NCI-H524 (cell line): ENCODE measurements at regions not wholly inside any gene's neighbourhood (a gene's known extent, or its start where the extent isn't known, plus 50 kb on each side); places are given as distances from the start of the nearest gene placed in this dataset.
"Not testable (repeated sequence)": the region's sequence is repeated elsewhere in the genome, so short reads cannot be mapped to it uniquely, and the experiment has no call there.

ENCODE experiments used
- DNase-seq, 2 experiments: peaks; one replicate each; lab custom pipeline; 2025; lab: John Stamatoyannopoulos, UW

- peak in 1 of 2 experiments; percentile 2 for DNase-seq
Observed at GRCh38 chr4:66275411-66276038, 605.2 kb upstream of the EPHA5 start.

GRCh38 chr4:66273110-66273509 is 602.8 kb upstream of the EPHA5 start:
- DNase-seq, result peak in 1 of 2 experiments; percentile 37

DNA sequence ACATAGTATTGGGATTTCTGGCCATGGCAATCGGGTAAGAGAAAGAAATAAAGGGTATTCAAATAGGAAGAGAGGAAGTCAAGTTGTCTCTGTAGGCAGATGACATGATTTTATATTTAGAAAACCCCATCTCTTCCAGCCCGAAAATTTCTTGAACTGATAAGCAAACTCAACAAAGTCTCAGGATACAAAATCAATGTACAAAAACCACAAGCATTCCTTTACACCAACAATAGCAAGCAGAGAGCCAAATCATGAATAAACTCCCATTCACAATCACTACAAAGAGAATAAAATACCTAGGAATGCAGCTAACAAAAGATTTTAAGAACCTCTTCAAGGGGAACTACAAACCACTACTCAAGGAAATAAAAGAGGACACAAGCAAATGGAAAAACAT is 600.1 kb upstream of the EPHA5 start:
- not testable (repeated sequence) for DNase-seq

DNA sequence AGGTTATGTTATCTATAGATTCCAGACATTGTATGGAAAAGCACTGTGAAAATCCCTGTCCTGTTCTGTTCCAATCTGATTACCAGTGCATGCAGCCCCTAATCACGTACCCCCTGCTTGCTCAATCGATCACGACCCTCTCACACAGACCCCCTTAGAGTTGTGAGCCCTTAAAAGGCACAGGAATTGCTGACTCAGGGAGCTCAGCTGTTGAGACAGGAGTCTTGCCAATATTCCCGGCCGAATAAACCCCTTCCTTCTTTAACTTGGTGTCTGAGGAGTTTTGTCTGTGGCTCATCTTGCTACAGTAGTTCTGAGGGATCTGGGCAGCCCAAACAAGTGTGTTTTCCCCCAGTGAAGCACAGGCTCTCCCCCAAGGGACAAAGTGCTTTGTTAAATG is 596.3 kb upstream of the EPHA5 start:
- DNase-seq, result not testable (repeated sequence)

DNA sequence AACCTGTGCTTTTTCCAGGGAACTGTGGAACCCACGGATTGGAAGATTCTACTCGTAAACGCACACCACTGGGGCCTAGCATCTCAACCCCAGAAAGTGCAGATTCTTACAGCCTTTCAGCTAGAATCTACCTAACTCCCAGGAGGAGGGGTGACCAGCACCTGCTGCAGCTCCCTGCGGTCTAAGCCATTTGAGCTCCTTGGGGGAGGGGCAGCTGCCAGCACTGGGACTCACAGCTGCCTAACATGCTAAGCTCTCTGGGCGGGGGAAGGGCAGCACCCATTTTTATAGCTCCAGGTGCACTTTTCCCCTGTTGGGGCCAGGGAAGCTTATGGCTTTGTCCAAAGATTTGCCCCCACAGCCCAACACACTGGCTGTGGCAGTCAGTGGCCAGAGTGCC is 595.7 kb upstream of the EPHA5 start:
- DNase-seq, result peak; percentile 12 to 47

- peak in 1 of 2 experiments; percentile 12 for DNase-seq
Observed at GRCh38 chr4:66252291-66252690, 582.0 kb upstream of the EPHA5 start.

- DNase-seq, result peak in 1 of 2 experiments; percentile 70
Observed at GRCh38 chr4:66246643-66247042, 576.4 kb upstream of the EPHA5 start.

DNA sequence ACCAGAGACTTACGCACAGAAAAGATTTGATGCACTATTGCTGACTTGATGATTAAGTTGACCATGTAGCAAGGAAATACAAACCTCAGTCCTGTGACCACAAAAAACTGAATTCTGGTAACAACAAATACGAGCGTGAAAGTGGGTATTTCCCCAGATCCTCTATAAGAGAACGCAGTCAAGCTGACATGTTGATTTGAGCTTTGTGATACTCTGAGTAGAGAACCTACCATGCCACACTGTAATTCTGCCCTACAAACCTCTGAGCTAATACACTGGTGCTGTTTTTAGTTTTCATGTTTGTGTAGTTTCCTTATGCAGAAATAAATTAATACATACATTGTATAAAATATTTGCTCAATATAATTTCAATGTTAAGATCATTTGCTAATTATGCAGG is 565.6 kb upstream of the EPHA5 start:
- no peak for DNase-seq

DNA sequence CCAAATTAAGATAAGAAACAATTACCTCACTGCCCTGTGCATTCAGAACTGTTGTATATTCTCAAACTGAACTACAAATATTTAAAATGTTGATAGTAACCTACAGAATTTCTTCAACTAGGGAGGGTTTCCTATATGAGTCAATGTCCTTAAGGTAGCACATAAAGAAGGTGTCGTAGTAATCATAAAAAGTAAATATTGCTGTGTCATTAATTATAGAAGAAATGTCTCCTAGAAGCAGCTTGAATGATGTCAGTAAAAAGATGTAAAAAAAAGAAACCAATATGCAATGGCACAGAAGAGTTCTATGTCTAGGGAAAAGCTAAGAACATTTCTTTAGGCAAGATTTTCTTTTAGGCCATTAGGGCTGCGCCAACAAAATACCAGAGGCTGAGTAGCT is 559.6 kb upstream of the EPHA5 start:
- no peak for DNase-seq

DNA sequence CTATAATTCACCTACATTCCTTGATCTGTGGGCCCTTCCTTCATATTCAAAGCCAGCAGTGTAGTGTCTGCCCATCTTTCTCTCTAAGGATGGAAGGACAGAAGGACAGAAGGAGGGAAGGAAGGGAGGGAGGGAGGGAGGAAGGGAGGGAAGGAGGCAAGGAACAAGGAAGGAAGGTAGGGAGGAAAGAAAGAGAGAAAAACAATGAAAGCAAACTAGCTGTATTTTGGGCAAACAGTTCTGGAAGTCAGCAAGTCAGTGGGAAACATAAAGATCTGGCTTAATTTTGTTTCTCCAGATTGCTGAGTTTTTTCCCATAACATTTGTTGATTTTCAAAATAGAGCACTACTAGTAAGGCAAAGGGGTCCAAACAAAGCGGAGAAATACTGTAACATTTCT is 555.2 kb upstream of the EPHA5 start:
- DNase-seq, result no peak

DNA sequence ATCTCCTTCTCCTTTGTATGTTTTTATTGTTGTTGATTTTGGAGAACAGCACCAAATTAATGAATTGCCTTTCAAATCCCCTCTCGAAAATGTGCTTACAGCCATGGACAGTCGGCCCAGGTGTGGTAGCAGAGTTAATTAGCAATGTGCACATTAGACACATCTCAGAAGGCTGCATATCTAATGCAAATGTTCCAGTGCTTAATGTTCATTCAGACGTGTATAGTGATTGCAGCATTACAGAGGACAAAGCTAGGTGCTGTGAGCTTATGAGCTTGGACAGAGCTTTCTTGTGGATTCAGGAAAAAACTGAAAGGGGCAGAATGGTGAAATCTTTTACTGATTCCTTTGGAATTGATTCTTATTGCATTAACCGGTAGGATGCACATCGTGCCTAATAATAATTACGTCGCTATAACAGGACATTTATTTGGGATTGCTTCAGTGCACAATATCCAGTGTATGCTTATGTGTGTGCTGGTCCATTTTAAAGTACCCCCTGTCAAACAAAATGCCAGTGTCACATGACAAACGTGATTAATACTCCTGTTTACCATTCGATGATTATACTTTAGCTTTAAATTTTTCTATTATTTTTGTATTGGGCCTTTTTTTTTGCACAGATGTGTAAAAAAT is 552.9 kb upstream of the EPHA5 start:
- DNase-seq, result no peak

DNA sequence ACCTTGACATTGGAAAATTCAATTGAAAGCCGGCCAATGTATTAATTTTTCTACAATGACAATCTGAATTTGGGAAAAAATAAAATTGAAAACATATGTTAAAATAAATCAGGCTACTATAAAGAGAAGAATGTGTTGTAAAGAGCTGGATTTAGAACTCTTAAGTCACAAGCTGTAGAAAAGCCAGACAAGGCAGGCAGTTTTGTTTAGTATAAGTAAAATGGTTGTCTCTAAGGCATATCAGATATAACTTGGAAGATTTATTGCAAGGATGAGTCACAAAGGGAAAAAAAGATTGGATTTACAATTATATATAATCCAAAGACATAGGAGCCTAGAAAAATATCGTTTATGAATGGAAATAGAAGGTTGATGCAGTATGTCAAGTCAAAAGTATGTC is 549.1 kb upstream of the EPHA5 start:
- no peak for DNase-seq

GRCh38 chr4:66216252-66216651 is 546.0 kb upstream of the EPHA5 start:
- DNase-seq, result no peak

- DNase-seq, result no peak
Observed at GRCh38 chr4:66212489-66212888, 542.2 kb upstream of the EPHA5 start.

DNA sequence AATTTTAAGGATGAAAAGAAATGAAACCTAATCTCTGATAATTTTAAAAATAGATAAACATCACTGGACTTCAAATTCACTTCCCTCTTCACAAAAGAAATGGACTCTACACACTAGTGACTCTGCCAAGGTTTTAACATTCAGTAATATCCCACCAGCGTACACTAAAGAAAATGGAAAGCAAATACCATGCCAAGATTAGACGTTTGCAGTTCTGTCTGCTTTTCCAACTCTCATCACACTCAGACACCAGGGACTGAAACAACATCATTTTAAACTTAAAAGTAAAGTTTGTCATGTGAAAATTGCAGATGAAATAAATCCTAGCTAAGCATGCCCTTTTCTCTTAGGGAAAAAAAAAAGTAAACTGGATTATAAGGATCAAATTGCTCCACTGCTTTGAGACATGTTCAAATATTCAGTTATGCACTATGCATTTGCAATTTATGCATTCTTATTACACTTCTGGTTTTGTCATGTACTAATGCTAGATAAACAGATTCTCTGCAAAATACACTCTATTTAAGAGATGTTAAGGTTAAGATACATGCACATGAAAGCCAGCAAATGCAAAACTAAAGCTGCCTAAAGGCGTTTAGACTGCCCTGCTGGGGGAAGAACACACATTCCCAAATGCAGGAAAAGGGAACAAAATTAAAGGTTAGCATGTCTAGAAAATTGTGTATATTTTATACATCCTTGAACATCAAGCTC is 534.4 kb upstream of the EPHA5 start:
- DNase-seq, result peak in 1 of 2 experiments; percentile 6

GRCh38 chr4:66202870-66203269 is 532.6 kb upstream of the EPHA5 start:
- DNase-seq, result no peak

GRCh38 chr4:66197451-66197850 is 527.2 kb upstream of the EPHA5 start:
- DNase-seq, result peak; percentile 80 to 97

- DNase-seq, result no peak
Observed at GRCh38 chr4:66193487-66193886, 523.2 kb upstream of the EPHA5 start.

GRCh38 chr4:66187175-66187720 is 517.0 kb upstream of the EPHA5 start:
- DNase-seq, result no peak

DNA sequence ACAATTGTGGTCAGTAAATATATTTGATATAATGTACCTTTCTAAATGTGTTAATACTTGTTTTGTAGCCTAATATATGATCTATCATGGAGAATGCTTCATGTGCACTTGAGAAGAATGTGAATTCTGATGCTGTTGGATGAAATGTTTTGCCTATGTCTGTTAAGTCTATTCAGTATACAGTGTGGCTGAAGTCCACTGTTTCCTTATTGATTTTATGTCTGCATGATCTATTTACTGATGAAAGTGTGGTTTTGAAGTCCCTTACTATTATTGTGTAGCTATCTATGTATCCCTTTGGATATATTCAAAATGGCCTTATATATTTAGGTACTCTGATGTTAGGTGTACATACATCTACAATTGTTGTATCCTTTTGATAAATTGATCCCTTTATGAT is 515.8 kb upstream of the EPHA5 start:
- DNase-seq, result no peak

- DNase-seq, result no peak
Observed at GRCh38 chr4:66182636-66183035, 512.3 kb upstream of the EPHA5 start.

DNA sequence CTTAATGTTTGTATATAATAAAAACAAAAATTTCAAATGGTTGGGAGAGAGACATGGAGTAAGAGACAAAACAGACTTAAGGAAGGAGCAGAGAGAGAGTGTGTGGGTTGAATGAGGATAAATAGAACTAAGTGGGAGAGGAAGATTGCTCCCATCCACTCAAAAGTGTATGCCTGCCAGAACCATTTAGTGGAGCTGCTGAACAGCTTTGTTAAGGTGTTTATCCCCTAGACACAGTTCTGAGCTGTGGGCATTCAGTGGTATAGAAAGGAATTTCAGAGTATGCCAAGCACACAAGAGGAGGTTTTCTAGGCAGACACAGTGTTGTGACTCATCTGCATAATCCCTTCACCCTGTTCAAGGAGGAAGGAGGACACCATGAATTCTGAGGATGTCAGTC is 508.6 kb upstream of the EPHA5 start:
- peak in 1 of 2 experiments; percentile 65 for DNase-seq

- DNase-seq, result peak in 1 of 2 experiments; percentile 14
Observed at GRCh38 chr4:66169341-66169740, 499.1 kb upstream of the EPHA5 start.
